ENCODE measurements at regions not wholly inside any gene's neighbourhood (a gene's known extent, or its start where the extent isn't known, plus 50 kb on each side); places are given as distances from the start of the nearest gene placed in this dataset.

- H3K4me1 ChIP-seq (ENCODE audit: control insufficient read depth, insufficient read depth, low read length) = no peaks in the 10 kb centered on the region
- no peaks in the 10 kb centered on the region for H3K27me3 ChIP-seq (ENCODE audit: control insufficient read depth, insufficient read depth, low read length)
- H3K9ac ChIP-seq (ENCODE audit: low read length) = no peak overlapping the region
- H3K36me3 ChIP-seq (ENCODE audit: control insufficient read depth, insufficient read depth, low read length) = no peaks in the 10 kb centered on the region
- H3K4me3 ChIP-seq (ENCODE audit: low read length) = no peak overlapping the region
- H3K9me3 ChIP-seq (ENCODE audit: control insufficient read depth, low read length) = no peaks in the 10 kb centered on the region
Measured at GRCh38 chr3:148205977-148206376, 491.7 kb upstream of the AGTR1 start.

GRCh38 chr3:148206446-148206845, 491.3 kb upstream of the AGTR1 start:
- H3K4me3 ChIP-seq (ENCODE audit: low read length) = no peak overlapping the region
- H3K4me1 ChIP-seq (ENCODE audit: control insufficient read depth, insufficient read depth, low read length) = no peaks in the 10 kb centered on the region
- H3K36me3 ChIP-seq (ENCODE audit: control insufficient read depth, insufficient read depth, low read length) = no peaks in the 10 kb centered on the region
- no peak overlapping the region for H3K9ac ChIP-seq (ENCODE audit: low read length)
- no peaks in the 10 kb centered on the region for H3K27me3 ChIP-seq (ENCODE audit: control insufficient read depth, insufficient read depth, low read length)
- H3K9me3 ChIP-seq (ENCODE audit: control insufficient read depth, low read length) = no peaks in the 10 kb centered on the region

DNA sequence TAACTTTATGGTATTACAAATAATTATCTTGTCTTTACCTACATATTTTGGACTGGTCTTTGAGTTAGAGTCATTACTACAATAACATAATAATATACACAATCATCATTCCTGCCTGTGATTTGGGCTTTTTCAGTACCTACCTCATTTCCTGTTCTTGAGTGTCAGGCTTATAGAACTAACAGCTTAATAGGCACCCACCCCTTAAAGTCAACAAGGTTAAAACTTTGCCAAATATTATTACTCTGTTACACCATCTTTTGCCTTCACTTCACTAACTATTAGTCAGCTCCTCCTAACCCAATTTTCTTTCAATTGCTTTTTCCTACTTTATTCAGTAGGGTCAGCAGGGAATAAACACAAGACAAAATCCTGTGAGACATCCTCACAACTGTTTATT, 488.7 kb upstream of the AGTR1 start:
- H3K36me3 ChIP-seq (ENCODE audit: control insufficient read depth, insufficient read depth, low read length) = no peaks in the 10 kb centered on the region
- no peak overlapping the region for H3K4me3 ChIP-seq (ENCODE audit: low read length)
- H3K9me3 ChIP-seq (ENCODE audit: control insufficient read depth, low read length) = no peaks in the 10 kb centered on the region
- no peaks in the 10 kb centered on the region for H3K27me3 ChIP-seq (ENCODE audit: control insufficient read depth, insufficient read depth, low read length)
- no peak overlapping the region for H3K9ac ChIP-seq (ENCODE audit: low read length)
- H3K4me1 ChIP-seq (ENCODE audit: control insufficient read depth, insufficient read depth, low read length) = no peaks in the 10 kb centered on the region

- Histone ChIP-seq H3K4me3 (ENCODE audit: low read length) (no peak overlapping the region), H3K9ac (ENCODE audit: low read length) (no peak overlapping the region), H3K36me3 (ENCODE audit: control insufficient read depth, insufficient read depth, low read length) (no peaks in the 10 kb centered on the region), H3K4me1 (ENCODE audit: control insufficient read depth, insufficient read depth, low read length) (no peaks in the 10 kb centered on the region), H3K27me3 (ENCODE audit: control insufficient read depth, insufficient read depth, low read length) (no peaks in the 10 kb centered on the region), H3K9me3 (ENCODE audit: control insufficient read depth, low read length) (no peaks in the 10 kb centered on the region)
Measured at GRCh38 chr3:148211725-148212124, 486.0 kb upstream of the AGTR1 start.

DNA sequence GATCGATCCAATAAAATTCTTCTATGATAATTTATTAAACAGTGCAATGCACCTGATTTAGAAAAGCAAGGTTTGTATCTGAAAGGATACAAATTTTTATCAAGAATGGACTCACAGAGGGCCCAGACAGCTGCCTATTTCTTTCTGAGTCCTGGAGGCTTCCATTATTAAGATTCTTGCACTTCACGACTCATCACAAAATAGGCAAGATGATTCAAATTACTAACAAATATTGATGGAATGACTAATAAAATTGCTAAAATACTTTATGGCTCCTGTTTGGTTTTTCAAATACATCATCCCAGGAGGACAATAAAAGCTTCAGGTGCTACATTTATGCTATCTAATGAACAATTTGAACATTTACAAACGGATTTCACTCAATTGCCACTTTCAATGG, 483.0 kb upstream of the AGTR1 start:
- Histone ChIP-seq H3K4me3 (ENCODE audit: low read length) (no peak overlapping the region), H3K36me3 (ENCODE audit: control insufficient read depth, insufficient read depth, low read length) (no peaks in the 10 kb centered on the region), H3K27me3 (ENCODE audit: control insufficient read depth, insufficient read depth, low read length) (no peaks in the 10 kb centered on the region), H3K9me3 (ENCODE audit: control insufficient read depth, low read length) (no peaks in the 10 kb centered on the region), H3K4me1 (ENCODE audit: control insufficient read depth, insufficient read depth, low read length) (no peaks in the 10 kb centered on the region), H3K9ac (ENCODE audit: low read length) (no peak overlapping the region)

DNA sequence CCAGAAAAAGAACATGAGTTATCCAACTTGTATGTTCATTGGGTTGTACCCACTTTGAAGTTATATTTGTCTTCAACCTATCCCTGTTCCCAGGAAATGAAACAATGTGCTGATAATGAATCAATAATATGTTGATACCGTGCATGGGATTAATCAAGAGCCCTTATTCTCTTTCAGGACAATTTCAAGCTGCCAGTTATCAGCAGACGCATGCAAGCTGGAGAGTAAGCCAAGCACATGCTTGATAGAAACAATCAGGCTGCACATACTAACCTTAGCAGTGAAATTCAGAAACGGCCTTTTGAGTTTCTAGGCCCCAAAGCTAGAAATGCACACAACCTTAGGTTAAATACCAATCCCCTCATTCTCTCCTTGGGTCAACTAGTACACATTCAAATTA, 480.4 kb upstream of the AGTR1 start:
- Histone ChIP-seq H3K4me1 (ENCODE audit: control insufficient read depth, insufficient read depth, low read length) (no peaks in the 10 kb centered on the region), H3K4me3 (ENCODE audit: low read length) (no peak overlapping the region), H3K27me3 (ENCODE audit: control insufficient read depth, insufficient read depth, low read length) (no peaks in the 10 kb centered on the region), H3K9ac (ENCODE audit: low read length) (no peak overlapping the region), H3K36me3 (ENCODE audit: control insufficient read depth, insufficient read depth, low read length) (no peaks in the 10 kb centered on the region), H3K9me3 (ENCODE audit: control insufficient read depth, low read length) (no peaks in the 10 kb centered on the region)

- no peaks in the 10 kb centered on the region for H3K4me1 ChIP-seq (ENCODE audit: control insufficient read depth, insufficient read depth, low read length)
- H3K9me3 ChIP-seq (ENCODE audit: control insufficient read depth, low read length) = no peaks in the 10 kb centered on the region
- H3K4me3 ChIP-seq (ENCODE audit: low read length) = no peak overlapping the region
- no peak overlapping the region for H3K9ac ChIP-seq (ENCODE audit: low read length)
- no peaks in the 10 kb centered on the region for H3K36me3 ChIP-seq (ENCODE audit: control insufficient read depth, insufficient read depth, low read length)
- H3K27me3 ChIP-seq (ENCODE audit: control insufficient read depth, insufficient read depth, low read length) = no peaks in the 10 kb centered on the region
Measured at GRCh38 chr3:148218222-148218621, 479.5 kb upstream of the AGTR1 start.

GRCh38 chr3:148219999-148220398, 477.7 kb upstream of the AGTR1 start:
- Histone ChIP-seq H3K27me3 (ENCODE audit: control insufficient read depth, insufficient read depth, low read length) (no peaks in the 10 kb centered on the region), H3K9ac (ENCODE audit: low read length) (no peak overlapping the region), H3K36me3 (ENCODE audit: control insufficient read depth, insufficient read depth, low read length) (no peaks in the 10 kb centered on the region), H3K4me1 (ENCODE audit: control insufficient read depth, insufficient read depth, low read length) (no peaks in the 10 kb centered on the region), H3K4me3 (ENCODE audit: low read length) (no peak overlapping the region), H3K9me3 (ENCODE audit: control insufficient read depth, low read length) (no peaks in the 10 kb centered on the region)

DNA sequence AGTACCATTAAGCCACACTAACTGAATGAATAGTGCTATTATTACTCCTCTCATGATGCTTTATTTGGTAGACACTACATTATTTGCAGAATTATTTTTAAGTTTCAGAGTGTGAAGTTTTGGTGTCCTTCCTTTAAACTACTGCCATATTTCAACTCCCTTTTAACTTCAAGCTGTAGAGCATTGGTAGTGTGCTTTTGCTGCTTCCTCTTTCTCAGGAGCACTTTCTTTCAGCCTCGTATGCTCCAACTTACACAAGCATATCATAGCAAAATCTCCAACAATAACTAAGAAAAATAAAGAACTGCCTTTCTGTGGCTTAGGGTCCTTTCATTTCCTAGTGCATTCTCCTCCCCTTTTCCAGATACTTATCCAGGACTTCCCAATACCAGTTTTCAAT, 476.4 kb upstream of the AGTR1 start:
- H3K36me3 ChIP-seq (ENCODE audit: control insufficient read depth, insufficient read depth, low read length) = no peaks in the 10 kb centered on the region
- H3K27me3 ChIP-seq (ENCODE audit: control insufficient read depth, insufficient read depth, low read length) = no peaks in the 10 kb centered on the region
- H3K9me3 ChIP-seq (ENCODE audit: control insufficient read depth, low read length) = no peaks in the 10 kb centered on the region
- no peak overlapping the region for H3K4me3 ChIP-seq (ENCODE audit: low read length)
- H3K4me1 ChIP-seq (ENCODE audit: control insufficient read depth, insufficient read depth, low read length) = no peaks in the 10 kb centered on the region
- no peak overlapping the region for H3K9ac ChIP-seq (ENCODE audit: low read length)

GRCh38 chr3:148223266-148223665, 474.4 kb upstream of the AGTR1 start:
- Histone ChIP-seq H3K9ac (ENCODE audit: low read length) (no peak overlapping the region), H3K4me3 (ENCODE audit: low read length) (no peak overlapping the region), H3K36me3 (ENCODE audit: control insufficient read depth, insufficient read depth, low read length) (no peaks in the 10 kb centered on the region), H3K9me3 (ENCODE audit: control insufficient read depth, low read length) (no peaks in the 10 kb centered on the region), H3K27me3 (ENCODE audit: control insufficient read depth, insufficient read depth, low read length) (no peaks in the 10 kb centered on the region), H3K4me1 (ENCODE audit: control insufficient read depth, insufficient read depth, low read length) (no peaks in the 10 kb centered on the region)

GRCh38 chr3:148226246-148226645, 471.5 kb upstream of the AGTR1 start:
- Histone ChIP-seq H3K36me3 (ENCODE audit: control insufficient read depth, insufficient read depth, low read length) (no peaks in the 10 kb centered on the region), H3K9ac (ENCODE audit: low read length) (no peak overlapping the region), H3K4me3 (ENCODE audit: low read length) (no peak overlapping the region), H3K4me1 (ENCODE audit: control insufficient read depth, insufficient read depth, low read length) (no peaks in the 10 kb centered on the region), H3K27me3 (ENCODE audit: control insufficient read depth, insufficient read depth, low read length) (no peaks in the 10 kb centered on the region), H3K9me3 (ENCODE audit: control insufficient read depth, low read length) (no peaks in the 10 kb centered on the region)

DNA sequence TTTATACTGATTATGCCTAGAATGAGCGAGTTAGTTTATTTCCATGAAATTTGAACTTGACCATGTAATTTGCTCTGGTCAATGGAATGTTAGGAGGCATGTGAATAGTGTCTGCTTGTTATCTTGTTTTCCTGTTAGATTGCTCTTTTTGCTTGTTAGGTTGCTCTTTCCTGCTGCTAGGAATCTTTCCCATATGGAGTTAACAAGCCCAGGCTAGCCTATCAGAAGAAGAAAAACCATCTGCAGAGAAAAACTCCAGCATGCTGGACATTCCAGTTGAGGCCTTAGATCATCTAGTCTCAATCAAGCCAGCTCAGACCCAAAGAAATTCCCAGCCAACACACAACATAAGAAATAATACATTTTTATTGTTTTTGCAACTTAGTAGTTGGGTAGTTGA, 470.2 kb upstream of the AGTR1 start:
- no peaks in the 10 kb centered on the region for H3K27me3 ChIP-seq (ENCODE audit: control insufficient read depth, insufficient read depth, low read length)
- no peaks in the 10 kb centered on the region for H3K4me1 ChIP-seq (ENCODE audit: control insufficient read depth, insufficient read depth, low read length)
- no peak overlapping the region for H3K4me3 ChIP-seq (ENCODE audit: low read length)
- H3K36me3 ChIP-seq (ENCODE audit: control insufficient read depth, insufficient read depth, low read length) = no peaks in the 10 kb centered on the region
- H3K9ac ChIP-seq (ENCODE audit: low read length) = no peak overlapping the region
- H3K9me3 ChIP-seq (ENCODE audit: control insufficient read depth, low read length) = no peaks in the 10 kb centered on the region

DNA sequence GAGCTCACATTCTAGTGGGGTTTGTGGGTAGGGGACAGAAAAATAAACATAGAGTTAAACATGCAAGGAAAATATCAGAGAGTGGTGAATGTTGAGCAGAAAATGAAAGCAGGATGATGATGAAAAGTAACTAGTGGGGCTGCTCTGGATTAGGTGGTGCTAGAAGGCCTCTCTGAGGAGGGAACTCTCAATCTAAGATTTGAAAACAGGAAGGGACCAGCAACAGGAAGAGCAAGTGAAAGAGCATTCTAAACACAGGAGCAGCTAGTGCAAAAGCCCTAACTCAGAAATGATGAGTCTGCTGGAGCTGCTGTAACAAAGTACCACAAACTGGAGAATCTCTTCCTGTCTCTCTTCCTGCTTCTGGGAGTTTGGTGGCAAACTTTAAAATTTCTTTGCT, 468.6 kb upstream of the AGTR1 start:
- Histone ChIP-seq H3K9me3 (ENCODE audit: control insufficient read depth, low read length) (no peaks in the 10 kb centered on the region), H3K4me3 (ENCODE audit: low read length) (no peak overlapping the region), H3K36me3 (ENCODE audit: control insufficient read depth, insufficient read depth, low read length) (no peaks in the 10 kb centered on the region), H3K9ac (ENCODE audit: low read length) (no peak overlapping the region), H3K27me3 (ENCODE audit: control insufficient read depth, insufficient read depth, low read length) (no peaks in the 10 kb centered on the region), H3K4me1 (ENCODE audit: control insufficient read depth, insufficient read depth, low read length) (no peaks in the 10 kb centered on the region)

Data from mucosa of stomach (tissue), 1 donor.